Gastroesophageal sphincter (tissue), 3 donors: ENCODE measurements at regions not wholly inside any gene's neighbourhood (a gene's known extent, or its start where the extent isn't known, plus 50 kb on each side); places are given as distances from the start of the nearest gene placed in this dataset.

Experiments
- CTCF ChIP-seq, 4 experiments: fragments of 200-600 bp in 2 of 4; fragments of 450-650 bp in 2 of 4; sonication (generic) in 1 of 4; IDR thresholded peaks; one replicate each; pipeline ENCODE4 v1.5.1; 2017 to 2019; ENCODE audit warnings: antibody characterized with exemption in 4 of 4, mild to moderate bottlenecking in 2 of 4, moderate library complexity in 2 of 4
- POLR2A ChIP-seq, 2 donors: fragments of 450-650 bp; IDR thresholded peaks; one replicate each; pipeline ENCODE4 v1.6.1; 2017; ENCODE audit warnings: antibody characterized with exemption in 2 of 2, mild to moderate bottlenecking in 2 of 2, moderate library complexity in 1 of 2

- no peak for TF ChIP-seq POLR2A (IDR thresholded peaks at IDR 0.05)
- TF ChIP-seq CTCF (IDR thresholded peaks at IDR 0.05), result no peak
These were observed 113.0 kb upstream of the IER5L start for GRCh38 chr9:129291041-129291501.
